Body of pancreas (tissue), 4 donors: ENCODE measurements at regions not wholly inside any gene's neighbourhood (a gene's known extent, or its start where the extent isn't known, plus 50 kb on each side); places are given as distances from the start of the nearest gene placed in this dataset.

ENCODE experiments used
- ATAC-seq: fragments of 150-250 bp; one replicate; pipeline ENCODE4 v1.9.1; 2016
- DNase-seq, 4 donors: peaks; one replicate each; pipeline ENCODE4 v3.0.0-alpha.2; 2019
- H3K27ac ChIP-seq, 4 donors: fragments of 200-600 bp; sonication (generic); 1 replicate in 3 of 4; 2 replicates in 1 of 4; pipeline versions ENCODE4 v1.5.1 to v1.6.1; 2016 to 2019; ENCODE audit warnings: mild to moderate bottlenecking in 1 of 4, mixed read lengths in 1 of 4, moderate library complexity in 1 of 4
- H3K27me3 ChIP-seq, 2 donors: fragments of 200-600 bp; sonication (generic); one replicate each; pipeline ENCODE4 v1.6.0; 2016; ENCODE audit warnings: mild to moderate bottlenecking in 1 of 2
- H3K36me3 ChIP-seq, 2 donors: fragments of 200-600 bp; sonication (generic); replicated peaks in 1 of 2; 2 replicates each; pipeline ENCODE4 v1.5.1; 2016; ENCODE audit warnings: low read depth in 2 of 2; ENCODE audit not compliant: insufficient read depth in 1 of 2
- H3K4me1 ChIP-seq: fragments of 200-600 bp; sonication (generic); one replicate; pipeline ENCODE4 v1.6.0; 2016
- H3K4me3 ChIP-seq, 2 donors: fragments of 200-600 bp; sonication (generic); 1 replicate in 1 of 2; 2 replicates in 1 of 2; pipeline ENCODE4 v1.5.1; 2016 to 2019
- H3K9me3 ChIP-seq, 3 donors: fragments of 200-600 bp; sonication (generic); 1 replicate in 2 of 3; 2 replicates in 1 of 3; pipeline ENCODE4 v1.5.1; 2016
- POLR2A ChIP-seq, 3 donors: fragments of 450-650 bp; IDR thresholded peaks; one replicate each; pipeline ENCODE4 v1.6.1; 2016; ENCODE audit warnings: antibody characterized with exemption in 3 of 3, mild to moderate bottlenecking in 2 of 3
- WGBS, 2 donors: methylation state at CpG; one replicate each; pipeline ENCODE4 v1.1.5; 2017; 5-methylcytosine and 5-hydroxymethylcytosine counted together
- intact Hi-C: fragments of 100-400 bp; cut with DNase I; formaldehyde crosslinking; loops from one replicate; pipeline ENCODE4 v1.15.1; 2023
- TF ChIP-seq, protein P1 (sequence below), 7 experiments: fragments of 450-650 bp in 4 of 7; fragments of 200-600 bp in 3 of 7; sonication (generic) in 3 of 7; IDR thresholded peaks; one replicate each; pipeline ENCODE4 v1.5.1; 2016 to 2019; ENCODE audit warnings: antibody characterized with exemption in 7 of 7

DNA sequence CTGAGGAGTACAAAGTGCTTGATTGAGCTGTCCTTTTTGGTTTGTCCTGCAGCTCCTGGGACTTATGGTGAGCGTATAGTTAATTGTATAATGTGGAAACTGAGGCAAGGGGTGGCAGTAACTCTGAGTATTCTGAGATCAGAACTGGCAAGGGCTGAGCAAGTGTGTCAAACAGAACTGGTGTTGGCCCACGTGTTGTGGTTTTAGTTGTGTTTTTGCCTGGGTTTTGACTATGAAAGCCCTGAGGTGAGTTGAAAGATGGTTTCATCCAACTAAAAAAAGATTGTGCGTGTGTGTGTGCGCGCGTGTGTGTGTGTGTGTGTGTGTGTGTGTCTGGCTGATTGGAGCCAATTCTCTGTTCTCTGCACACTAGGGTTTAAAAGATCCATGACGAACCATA is 154.1 kb downstream of the EDEM1 start:
- Histone ChIP-seq H3K27ac (no peak overlapping the region), H3K4me3 (no peak overlapping the region), H3K36me3 (no peaks in the 10 kb centered on the region), H3K4me1 (no peaks in the 10 kb centered on the region), H3K9me3 (no peaks in the 10 kb centered on the region), H3K27me3 (no peaks in the 10 kb centered on the region)
- no peak for TF ChIP-seq POLR2A (IDR thresholded peaks at IDR 0.05)
- TF ChIP-seq, protein P1, sequence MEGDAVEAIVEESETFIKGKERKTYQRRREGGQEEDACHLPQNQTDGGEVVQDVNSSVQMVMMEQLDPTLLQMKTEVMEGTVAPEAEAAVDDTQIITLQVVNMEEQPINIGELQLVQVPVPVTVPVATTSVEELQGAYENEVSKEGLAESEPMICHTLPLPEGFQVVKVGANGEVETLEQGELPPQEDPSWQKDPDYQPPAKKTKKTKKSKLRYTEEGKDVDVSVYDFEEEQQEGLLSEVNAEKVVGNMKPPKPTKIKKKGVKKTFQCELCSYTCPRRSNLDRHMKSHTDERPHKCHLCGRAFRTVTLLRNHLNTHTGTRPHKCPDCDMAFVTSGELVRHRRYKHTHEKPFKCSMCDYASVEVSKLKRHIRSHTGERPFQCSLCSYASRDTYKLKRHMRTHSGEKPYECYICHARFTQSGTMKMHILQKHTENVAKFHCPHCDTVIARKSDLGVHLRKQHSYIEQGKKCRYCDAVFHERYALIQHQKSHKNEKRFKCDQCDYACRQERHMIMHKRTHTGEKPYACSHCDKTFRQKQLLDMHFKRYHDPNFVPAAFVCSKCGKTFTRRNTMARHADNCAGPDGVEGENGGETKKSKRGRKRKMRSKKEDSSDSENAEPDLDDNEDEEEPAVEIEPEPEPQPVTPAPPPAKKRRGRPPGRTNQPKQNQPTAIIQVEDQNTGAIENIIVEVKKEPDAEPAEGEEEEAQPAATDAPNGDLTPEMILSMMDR (IDR thresholded peaks at IDR 0.05): no peak
- intact Hi-C loops: no loop called here
- WGBS, 2 donors: 54 to 59% methylated on average over 7 of the region's 7 CpGs
- ATAC-seq (no peak), DNase-seq (no peak)

DNA sequence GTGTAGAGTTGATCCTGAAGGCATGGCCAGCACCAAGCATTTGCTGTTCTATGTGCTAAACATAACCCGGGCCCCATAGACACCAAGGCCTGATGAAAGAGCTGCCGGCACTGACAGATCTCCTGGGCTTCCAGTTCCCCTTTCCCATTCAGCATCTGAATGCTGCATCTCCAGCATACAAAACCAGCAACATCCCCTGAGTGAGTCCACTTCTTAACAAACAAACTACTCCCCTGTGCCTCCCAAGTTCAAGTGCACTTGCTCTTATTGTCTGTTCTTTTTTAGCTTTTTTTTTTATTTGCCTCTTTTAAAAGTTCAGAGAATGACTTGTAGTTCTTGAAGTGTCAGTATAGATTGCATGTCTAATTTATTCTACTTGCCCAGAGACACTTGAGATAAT is 156.0 kb downstream of the EDEM1 start:
- 69 to 79% methylated on average over 2 of the region's 2 CpGs for WGBS, 2 donors
- H3K4me1 ChIP-seq: no peaks in the 10 kb centered on the region
- H3K27ac ChIP-seq: no peak overlapping the region
- H3K36me3 ChIP-seq: no peaks in the 10 kb centered on the region
- TF ChIP-seq, protein P1 (IDR thresholded peaks at IDR 0.05): no peak
- no peak overlapping the region for H3K4me3 ChIP-seq
- no peaks in the 10 kb centered on the region for H3K27me3 ChIP-seq
- ATAC-seq: no peak
- H3K9me3 ChIP-seq: no peaks in the 10 kb centered on the region
- intact Hi-C loops: no loop called here
- DNase-seq: no peak

DNA sequence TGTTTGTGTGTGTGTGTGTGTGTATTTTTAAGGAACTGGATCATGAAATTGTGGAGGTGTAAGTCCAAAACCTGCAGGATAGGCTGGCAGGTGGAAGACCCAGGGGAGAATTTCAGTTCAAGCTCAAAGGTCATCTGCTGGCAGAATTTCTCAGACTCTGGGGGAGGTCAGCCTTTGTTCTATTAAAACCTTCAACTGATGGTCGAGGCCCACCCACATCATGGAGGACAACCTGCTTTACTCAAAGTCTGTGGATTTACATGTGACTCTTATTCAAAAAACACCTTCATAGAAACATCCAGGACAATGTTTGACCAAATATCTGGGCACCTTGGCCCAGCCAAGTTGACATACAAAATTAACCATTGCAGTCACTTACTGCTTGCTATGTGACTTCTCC is 157.2 kb downstream of the EDEM1 start:
- TF ChIP-seq, protein P1 (IDR thresholded peaks at IDR 0.05): no peak
- no peak for TF ChIP-seq POLR2A (IDR thresholded peaks at IDR 0.05)
- Histone ChIP-seq H3K27me3 (no peaks in the 10 kb centered on the region), H3K9me3 (no peaks in the 10 kb centered on the region), H3K4me1 (no peaks in the 10 kb centered on the region), H3K36me3 (no peaks in the 10 kb centered on the region), H3K4me3 (no peak overlapping the region), H3K27ac (no peak overlapping the region)
- ATAC-seq (no peak), DNase-seq (no peak)
- WGBS, 2 donors: 88 to 100% methylated on average over 1 of the region's 1 CpG
- intact Hi-C loops: no loop called here

- Histone ChIP-seq H3K4me1 (no peaks in the 10 kb centered on the region), H3K27ac (no peak overlapping the region), H3K27me3 (no peaks in the 10 kb centered on the region), H3K36me3 (no peaks in the 10 kb centered on the region), H3K4me3 (no peak overlapping the region), H3K9me3 (no peaks in the 10 kb centered on the region)
- intact Hi-C loops: no loop called here
- ATAC-seq (no peak), DNase-seq (no peak)
- TF ChIP-seq, protein P1 (IDR thresholded peaks at IDR 0.05): no peak
- TF ChIP-seq POLR2A (IDR thresholded peaks at IDR 0.05): no peak
Measured at GRCh38 chr3:5347486-5347885, 160.0 kb downstream of the EDEM1 start.

GRCh38 chr3:5348229-5348902 is 160.9 kb downstream of the EDEM1 start:
- DNase-seq (no peak), ATAC-seq (no peak)
- H3K27me3 ChIP-seq: no peaks in the 10 kb centered on the region
- H3K4me1 ChIP-seq: no peaks in the 10 kb centered on the region
- H3K27ac ChIP-seq: no peak overlapping the region
- intact Hi-C loops: no loop called here
- no peaks in the 10 kb centered on the region for H3K9me3 ChIP-seq
- H3K36me3 ChIP-seq: no peaks in the 10 kb centered on the region
- TF ChIP-seq, protein P1 (IDR thresholded peaks at IDR 0.05): no peak
- TF ChIP-seq POLR2A (IDR thresholded peaks at IDR 0.05): no peak
- 81 to 89% methylated on average over 5 of the region's 5 CpGs for WGBS, 2 donors
- no peak overlapping the region for H3K4me3 ChIP-seq
